GM21528 (cell line): ENCODE measurements at regions not wholly inside any gene's neighbourhood (a gene's known extent, or its start where the extent isn't known, plus 50 kb on each side); places are given as distances from the start of the nearest gene placed in this dataset.
"Not testable (repeated sequence)": the region's sequence is repeated elsewhere in the genome, so short reads cannot be mapped to it uniquely, and the experiment has no call there.

Experiments
- ATAC-seq: cut with Tn5 transposase; IDR thresholded peaks from one replicate; pipeline ENCODE4 v1.9.1; 2021; ENCODE audit warnings: mild to moderate bottlenecking, moderate library complexity; ENCODE audit not compliant: unreplicated experiment, low FRiP score

DNA sequence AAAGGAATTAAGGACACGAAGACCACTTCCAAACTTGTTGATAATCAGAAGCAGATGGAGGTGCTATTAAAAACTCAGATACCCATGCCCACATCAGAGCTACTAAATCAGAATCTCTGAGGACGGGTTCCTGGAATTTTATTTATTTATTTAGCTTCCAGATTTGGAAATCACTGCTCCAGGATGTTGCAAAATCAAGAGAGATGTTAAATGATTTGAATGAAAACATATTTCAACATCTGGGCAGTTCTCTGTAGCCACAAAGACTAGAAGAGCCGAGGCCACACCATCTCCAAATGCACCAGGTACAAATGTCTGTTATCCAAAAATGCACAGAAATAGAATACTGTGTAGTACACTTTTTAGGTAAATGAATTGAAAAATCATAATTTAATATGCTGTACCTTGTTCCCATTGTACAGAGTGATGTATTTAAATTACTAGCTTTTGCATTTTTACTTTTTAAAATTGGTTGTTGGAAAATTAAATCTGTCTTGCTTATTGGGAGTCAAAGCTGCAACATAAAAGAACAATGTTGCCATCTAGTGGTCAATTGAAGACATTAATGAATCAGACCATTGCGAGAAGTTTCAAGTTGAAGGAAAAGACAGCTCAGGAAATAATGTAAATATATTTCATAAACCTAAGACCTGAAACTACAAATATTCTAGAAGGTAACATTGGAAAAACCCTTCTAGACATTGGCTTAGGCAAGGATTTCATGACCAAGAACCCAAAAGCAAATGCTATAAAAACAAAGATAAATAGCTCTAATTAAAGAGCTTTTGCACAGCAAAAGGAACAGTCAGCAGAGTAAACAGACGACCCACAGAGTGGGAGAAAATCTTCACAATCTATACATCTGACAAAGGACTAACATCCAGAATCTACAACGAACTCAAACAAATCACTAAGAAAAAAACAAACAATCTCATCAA lies 151.3 kb upstream of the TTC29 start:
- peak; percentile 60 for ATAC-seq

DNA sequence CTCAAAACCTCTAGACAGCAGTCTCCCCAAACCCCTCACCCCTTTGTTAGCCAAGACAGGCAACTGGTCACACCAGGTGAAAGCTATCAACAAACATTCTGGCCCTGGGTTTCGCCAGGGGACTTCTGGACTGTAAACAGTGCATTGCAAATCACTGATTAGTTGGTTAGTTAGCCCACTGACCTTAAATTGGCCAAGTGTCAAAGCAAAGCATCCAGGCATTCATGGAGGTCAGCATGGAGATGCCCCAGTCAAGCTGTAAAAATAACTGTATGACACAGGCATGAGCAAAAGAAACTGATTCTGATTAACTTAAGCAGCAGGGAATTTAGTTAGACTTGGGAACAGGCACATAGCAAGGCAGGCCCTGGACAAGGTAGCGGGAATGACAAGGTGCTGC lies 156.0 kb upstream of the TTC29 start:
- ATAC-seq, result no peak

DNA sequence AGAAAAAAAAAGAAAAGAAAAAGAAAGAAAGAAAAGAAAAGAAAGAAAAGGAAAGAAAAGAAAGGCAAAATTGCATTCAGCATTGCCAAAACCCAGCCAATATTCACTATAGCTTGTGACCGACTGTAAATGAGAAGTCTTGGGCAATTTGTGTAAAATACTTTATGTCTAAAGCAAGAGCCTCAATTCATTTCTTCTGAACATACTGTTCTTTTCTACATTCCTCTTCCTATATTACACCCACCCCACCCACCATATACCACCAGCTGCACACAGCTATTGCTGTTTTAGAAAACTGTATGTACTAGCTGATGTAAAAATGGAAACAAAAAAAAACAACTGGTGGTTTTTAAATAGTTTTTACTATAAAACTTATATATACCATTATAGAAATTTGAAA lies 156.9 kb upstream of the TTC29 start:
- ATAC-seq, result no peak

DNA sequence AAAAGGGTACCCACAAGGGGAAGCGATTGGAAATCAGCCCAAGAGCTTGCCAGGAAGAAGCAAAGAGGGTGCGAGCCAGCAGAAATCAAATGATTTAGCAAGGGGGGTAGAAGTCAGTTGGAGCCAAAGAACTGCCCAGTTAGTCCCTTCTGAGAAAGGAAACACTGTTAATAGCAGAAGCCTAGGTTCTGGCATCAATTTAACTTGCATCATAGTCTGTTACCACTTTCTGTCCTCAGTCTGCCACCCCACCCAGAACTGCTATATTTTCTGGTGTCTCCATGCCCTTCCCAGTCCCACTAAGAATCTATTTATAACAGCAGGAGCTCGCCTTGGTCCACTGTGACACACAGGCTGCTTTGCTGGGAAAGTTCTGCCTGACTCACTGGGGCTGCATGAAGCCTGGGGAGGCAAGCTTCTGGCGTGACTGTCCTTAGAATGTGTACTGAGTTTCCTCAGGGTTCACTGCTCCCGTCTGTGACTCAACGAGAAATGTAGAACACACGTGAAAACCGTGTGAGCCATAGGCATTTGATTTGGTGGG lies 157.8 kb upstream of the TTC29 start:
- ATAC-seq, result no peak

DNA sequence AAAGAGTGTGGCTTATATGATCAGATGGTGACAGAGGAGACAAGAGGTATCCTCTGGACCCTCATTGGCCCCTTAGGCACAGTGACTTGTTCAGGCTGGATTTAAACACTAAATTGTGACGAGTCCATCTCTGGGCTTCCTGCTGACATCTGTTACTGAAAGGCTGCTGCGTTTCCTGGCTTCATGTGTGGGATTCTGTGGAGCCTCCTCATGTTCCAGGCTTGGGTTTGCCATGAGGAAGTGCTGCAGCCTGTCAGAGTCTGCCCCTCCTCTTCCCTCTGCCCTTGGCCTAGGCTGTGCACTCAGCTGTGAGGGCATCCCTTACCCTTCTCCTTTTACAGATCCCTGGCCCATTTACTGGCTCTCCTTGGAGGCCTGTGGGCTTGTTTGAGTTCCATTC lies 159.1 kb upstream of the TTC29 start:
- ATAC-seq, result no peak

DNA sequence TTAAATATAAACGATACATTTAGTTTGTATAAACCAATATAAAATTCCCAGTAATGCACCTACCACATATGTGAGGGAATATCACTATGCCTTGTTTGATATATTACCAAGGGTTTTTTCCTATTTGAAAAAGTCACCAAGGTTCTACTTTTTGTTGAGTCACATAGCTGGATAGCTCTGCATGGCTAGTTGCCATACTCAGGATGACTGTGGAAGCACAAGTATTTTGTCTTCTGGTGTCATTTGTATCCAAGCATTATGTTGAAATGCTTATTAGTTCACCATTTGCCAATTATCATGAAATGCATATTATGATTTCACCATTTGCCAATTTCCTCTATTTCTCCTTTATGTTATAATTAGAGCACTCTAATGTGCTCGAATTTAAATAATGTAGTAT lies 162.7 kb upstream of the TTC29 start:
- no peak for ATAC-seq

DNA sequence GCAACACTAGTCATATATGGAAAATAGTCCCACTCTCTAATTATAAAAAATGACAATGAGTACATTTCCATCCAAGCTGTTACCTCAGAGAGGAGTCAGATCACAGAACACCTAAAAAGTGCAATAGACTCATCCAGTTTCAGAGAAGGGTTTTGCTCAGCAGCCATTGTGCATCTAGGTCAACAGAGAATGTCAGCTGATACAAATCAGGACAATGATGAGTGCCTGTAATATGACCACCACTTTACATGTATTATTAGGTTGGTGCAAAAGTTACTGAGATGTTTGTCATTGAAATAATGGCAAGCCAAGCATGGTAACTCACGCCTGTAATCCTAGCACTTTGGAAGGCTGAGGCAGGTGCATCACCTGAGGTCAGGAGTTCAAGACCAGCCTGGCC lies 164.1 kb upstream of the TTC29 start:
- no peak for ATAC-seq

DNA sequence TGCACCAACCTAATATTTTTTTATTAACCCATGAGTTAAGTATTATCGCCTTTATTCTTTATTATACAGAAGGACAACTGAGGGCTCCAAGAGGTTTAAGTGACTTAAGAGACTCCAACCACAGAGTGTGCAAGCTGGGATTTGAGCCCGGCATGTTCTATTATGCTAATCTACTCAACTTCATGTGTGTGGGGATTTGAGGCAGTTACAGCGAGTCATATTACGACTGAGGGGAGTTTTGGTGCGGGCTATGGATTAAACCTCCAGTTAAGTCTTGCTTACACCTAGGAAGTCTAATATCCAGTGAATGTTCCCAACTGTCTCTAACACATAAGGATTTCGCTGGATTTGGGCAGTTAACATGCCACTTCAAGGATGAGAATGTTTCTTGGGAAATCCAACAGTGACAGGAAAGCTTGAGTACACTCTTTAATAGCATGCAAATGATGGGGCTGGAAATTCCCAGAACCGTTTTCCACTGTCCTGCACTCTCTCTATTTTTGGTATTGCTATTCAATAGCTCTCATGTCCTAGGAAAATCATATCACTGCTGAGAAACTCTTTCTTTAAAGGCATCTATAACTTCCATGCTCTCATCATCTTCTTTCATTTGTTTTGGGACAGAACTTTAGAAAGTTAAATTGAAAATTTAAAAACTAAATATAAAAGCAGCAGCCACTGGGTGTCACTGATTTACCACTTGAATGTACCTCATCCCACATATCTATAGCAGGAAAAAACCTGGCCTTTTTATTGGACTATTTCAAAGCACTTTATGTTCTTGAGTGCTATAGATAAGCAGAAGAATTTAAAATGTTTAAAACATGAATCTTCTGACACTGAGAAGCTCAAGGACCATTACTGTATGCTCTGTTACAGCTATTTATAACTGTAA lies 165.1 kb upstream of the TTC29 start:
- ATAC-seq, result no peak

DNA sequence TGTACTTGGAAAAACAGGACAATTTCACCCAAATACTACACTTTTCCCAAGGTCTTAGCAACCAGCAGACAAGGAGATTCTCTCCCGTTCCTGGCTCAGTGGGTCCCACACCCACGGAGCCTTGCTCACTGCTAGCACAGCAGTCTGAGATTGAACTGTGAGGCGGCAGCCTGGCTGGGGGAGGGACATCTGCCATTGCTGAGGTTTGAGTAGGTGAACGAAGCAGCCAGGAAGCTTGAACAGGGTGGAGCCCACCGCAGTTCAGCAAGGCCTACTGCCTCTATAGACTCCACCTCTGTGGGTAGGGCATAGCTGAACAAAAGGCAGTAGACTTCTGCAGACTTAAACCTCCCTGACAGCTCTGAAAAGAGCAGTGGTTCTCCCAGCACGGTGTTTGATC lies 166.5 kb upstream of the TTC29 start:
- not testable (repeated sequence) for ATAC-seq

DNA sequence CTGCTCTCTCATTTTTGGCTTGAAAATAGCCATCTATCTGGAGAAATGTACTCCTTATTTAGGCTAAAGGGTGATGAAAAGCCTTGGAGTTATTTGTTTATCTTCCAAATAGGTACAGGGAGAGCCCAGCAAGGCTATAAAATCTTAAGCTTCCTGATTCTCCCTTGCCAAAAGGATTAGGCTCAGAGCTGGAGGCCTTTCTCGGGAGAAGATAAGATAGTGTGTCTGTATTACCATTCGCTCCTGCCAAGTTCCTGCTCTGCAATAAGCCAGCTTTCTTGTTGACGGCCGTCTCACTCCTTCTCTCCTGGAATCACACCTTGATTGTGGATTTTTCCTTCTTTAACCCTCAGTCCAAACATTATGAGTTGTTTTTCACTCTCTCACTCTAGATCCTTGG lies 171.8 kb upstream of the TTC29 start:
- ATAC-seq, result no peak

DNA sequence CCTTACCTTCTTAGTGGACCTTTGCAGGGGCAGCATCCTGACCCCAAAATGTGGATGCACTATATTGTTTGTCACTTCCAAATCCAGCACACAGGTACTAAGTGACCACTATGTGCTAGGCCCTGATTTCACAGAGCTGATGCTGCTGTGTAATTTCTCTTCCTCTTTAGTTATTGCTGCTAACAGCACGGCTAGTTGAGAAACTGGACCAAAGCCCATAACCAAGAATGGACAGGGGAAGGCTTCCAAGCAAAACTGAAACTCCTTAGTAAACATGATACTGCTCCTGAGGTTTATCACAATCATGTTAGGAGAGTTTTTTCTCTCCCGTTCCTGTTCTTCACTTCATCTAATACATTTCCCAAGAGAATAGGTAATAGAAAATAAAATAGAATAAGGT lies 172.9 kb upstream of the TTC29 start:
- ATAC-seq, result no peak

DNA sequence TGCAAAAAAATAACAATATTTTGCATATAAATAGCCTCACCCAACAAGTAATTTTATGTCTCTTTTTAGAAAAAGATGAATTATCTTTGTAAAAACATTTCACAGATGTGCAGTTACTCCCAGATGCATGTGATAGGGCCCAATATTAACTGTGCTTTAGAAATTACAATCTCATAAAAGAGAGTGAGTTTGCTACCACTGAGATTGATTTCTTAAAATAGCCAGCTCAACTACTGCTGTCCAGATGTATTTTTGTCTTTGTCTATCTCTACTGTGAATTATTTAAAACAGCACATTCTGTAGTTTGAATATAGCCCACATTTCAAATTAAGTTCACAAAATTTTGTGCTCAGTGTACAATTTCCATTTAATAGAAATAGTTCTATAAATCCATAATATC lies 177.0 kb upstream of the TTC29 start:
- no peak for ATAC-seq

DNA sequence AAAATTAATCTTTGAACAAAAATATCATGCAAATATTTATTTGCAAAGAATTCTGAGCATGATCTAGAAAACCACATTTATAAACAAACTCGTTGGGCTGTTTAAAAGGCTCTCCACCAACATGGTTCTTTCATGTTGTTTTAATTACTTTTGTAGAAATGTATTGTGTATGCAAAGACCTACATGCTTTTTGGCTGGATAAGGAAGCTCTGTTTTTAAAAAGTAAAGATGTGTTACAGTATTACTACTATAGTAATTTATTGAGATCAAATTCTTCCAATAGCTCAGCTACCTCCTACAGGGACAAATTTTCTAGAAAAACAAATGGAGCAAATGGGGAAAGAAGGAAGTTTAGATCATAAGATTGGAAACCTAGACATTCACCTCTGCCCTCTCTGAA lies 177.5 kb upstream of the TTC29 start:
- ATAC-seq, result no peak

DNA sequence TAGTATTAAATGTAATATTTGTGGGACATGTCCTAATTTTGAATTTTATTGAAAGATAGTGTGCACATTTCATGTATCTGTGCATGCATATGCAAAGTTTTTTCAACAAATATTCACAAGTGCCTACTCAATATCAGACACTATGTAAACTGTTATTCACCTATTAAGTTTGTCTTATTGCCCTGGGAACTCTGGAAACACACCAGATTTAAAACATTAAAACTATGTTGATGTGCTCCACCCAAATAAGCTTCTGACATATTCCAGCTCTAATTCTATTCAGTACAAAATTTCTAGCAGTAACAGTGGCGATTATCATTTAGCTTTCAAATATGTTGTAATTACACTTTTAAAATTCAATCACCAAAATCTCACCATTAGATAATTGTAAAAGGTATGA lies 183.1 kb upstream of the TTC29 start:
- ATAC-seq, result no peak

DNA sequence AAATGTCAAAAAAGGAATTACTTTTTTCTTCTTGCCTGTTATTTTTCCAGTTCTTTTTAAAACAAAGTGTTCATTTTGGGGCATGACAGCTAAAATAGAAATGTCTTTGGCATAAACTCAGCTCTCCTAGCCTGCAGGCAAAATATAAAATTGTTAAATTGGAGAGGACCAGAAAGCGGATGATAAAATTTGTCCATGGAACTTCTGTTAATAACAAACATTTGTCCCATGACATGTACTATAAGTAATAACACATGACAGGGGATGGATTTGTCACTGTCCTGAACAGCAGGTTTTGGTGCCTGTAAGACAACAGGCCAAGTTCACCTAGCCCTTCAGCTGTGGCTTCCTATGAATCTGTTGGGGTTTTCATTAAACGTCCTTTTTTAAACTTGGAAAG lies 184.0 kb upstream of the TTC29 start:
- ATAC-seq, result no peak

DNA sequence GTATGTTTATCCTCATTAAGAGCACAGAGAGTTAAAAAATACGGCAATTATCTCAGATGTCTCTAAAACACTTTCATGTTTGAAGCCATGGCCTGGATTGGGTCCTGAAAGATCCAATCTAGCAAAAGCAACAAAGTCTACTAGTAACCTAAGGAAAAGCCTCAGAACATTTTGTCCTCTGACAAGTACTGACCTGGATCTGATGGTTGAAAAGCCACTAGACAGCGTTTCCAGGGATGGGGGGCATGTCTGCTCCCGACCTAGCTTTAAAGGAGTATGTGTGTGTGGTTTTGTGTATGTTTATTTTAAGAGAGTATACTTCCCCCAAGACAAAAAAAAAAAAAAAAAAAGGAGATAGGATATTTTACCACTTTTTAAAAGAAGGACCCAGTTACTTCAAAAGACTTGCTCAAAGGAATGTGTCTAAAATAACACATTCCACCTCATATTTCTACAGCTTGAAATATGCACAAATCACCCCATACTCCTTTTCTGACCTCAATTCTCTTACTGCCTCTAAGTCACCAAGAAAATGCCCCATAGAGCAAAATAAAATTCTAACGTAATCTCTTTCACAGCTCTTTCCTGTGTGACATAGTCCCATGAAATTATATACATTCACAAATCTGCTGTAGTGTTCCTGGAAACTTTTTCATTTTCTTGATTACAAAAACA lies 189.0 kb upstream of the TTC29 start:
- no peak for ATAC-seq

DNA sequence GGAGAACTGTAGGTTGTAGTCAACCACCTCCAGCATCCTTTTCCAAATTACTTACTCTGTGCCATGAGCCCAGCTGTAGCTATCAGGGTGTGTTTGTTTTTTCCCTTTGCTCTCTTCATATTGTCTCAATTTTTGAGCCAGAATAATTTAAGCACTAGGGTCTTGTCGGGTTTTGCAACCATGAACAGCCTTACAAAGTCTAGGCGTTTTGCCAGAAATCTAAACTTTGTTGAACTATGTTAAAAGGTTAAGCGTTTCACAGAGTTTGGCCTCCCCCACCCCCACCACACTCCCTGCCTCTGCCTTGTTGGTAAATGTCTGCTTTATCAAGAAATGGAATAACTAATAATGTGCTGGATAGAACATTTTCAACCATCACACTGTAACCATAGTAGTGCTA lies 190.6 kb upstream of the TTC29 start:
- no peak for ATAC-seq

DNA sequence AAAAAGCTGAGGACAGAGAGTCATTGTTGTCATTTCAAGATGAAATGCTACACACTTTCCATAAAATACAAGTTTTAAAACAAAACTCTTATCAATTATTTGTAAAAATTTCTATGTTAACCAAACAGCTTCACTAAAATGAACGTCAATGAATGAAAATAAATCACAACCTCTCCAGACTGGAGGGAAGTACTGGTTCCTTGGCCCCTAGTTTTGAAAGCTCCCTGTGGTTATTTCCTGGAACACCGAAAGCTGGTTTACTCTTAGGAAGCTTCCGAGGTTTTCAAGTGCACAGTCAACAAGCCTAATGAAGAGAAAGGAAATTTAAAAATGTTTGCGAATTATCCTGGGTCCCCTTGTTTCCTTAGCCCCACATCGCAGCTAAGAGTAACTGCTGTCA lies 191.1 kb upstream of the TTC29 start:
- no peak for ATAC-seq

DNA sequence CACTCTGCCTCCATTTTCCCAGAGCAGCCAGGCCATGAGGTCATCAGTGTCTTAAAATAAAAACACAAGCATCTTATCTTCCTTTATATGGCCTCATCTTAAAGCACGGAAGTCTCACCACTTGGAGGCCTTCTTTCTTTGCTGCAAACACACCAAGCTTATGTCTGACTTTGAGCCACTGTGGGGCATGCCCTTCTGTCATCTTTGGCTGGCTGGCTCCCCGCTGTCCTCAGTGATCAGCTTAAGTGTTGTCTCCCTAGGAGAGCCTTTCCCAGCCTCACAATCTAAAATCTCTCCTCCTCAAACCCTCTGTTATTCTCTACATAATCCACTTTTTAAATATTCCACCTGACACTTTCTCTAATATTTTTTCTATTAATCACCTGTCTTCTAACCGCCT lies 191.6 kb upstream of the TTC29 start:
- ATAC-seq, result no peak

DNA sequence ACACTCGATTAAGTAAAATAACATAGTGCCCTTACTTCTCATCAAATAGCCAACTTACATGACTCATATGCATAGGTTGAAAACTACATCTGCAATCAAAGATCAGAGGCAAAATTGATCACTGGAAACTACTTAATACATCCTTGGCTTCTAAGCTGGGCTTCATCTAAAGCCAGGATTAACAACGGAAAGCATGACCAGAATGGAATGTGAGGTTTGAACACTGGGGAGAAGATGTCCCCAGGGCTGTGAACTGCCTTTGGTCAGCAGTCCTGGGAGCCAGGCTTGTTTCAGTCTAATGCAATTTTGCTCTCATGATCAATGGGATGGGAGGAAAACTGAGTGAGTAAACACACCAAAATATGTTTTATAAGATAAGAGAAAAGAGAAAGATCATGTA lies 192.5 kb upstream of the TTC29 start:
- ATAC-seq, result no peak
